Pancreas (tissue), 10 donors: ENCODE measurements at regions not wholly inside any gene's neighbourhood (a gene's known extent, or its start where the extent isn't known, plus 50 kb on each side); places are given as distances from the start of the nearest gene placed in this dataset.

Source experiments
- ATAC-seq, 4 donors: fragments of 200-7000 bp; cut with Tn5 transposase; one replicate each; pipeline versions ENCODE4 v1.8.0 to v1.9.1; 2020; ENCODE audit warnings: mild to moderate bottlenecking in 4 of 4, moderate library complexity in 4 of 4
- DNase-seq, 6 donors: peaks; one replicate each; pipeline ENCODE4 v3.0.0-alpha.2; 2020
- FAIRE-seq: peaks from 2 replicates; lab custom pipeline; 2012; peaks lifted over from hg19 to GRCh38; lab: Jason Lieb, UNC
- H3K27ac ChIP-seq, 4 donors: fragments of 200-600 bp; sonication (generic); 1 replicate in 3 of 4; 2 replicates in 1 of 4; pipeline versions ENCODE4 v1.5.0 to v1.8.0; 2020
- H3K27me3 ChIP-seq, 4 donors: fragments of 200-600 bp; one replicate each; pipeline ENCODE4 v1.8.0; 2021
- H3K36me3 ChIP-seq, 3 donors: fragments of 200-600 bp; sonication (generic) in 1 of 3; one replicate each; pipeline versions ENCODE4 v1.5.0 to v1.8.0; 2020 to 2021
- H3K4me1 ChIP-seq, 3 donors: fragments of 200-600 bp; one replicate each; pipeline ENCODE4 v1.8.0; 2021
- H3K4me3 ChIP-seq, 4 donors: fragments of 200-600 bp; sonication (generic) in 2 of 4; one replicate each; pipeline versions ENCODE4 v1.5.0 to v1.8.0; 2020 to 2021
- H3K9me3 ChIP-seq, 4 donors: fragments of 200-600 bp; one replicate each; pipeline ENCODE4 v1.8.0; 2021
- CTCF ChIP-seq, 4 donors: fragments of 200-600 bp; sonication (generic) in 3 of 4; IDR thresholded peaks; one replicate each; pipeline versions ENCODE4 v1.5.0 to v1.8.0; 2021; ENCODE audit warnings: antibody characterized with exemption in 4 of 4
- WGBS, 2 donors: extraction: QIAGEN DNeasy Blood & Tissue Kit; methylation state at CpG; one replicate each; pipeline ENCODE4 v1.1.7; 2013; 5-methylcytosine and 5-hydroxymethylcytosine counted together
- intact Hi-C, 3 donors: fragments of 100-400 bp; cut with DNase I; formaldehyde crosslinking; loops; one replicate each; pipeline versions ENCODE4 v1.11.1 to v1.14.2; 2022
- donor health status: healthy with polysubstance abuse.
- donor health status: DM: no; HTN: no; CAD: no; lungs with moderate emphysema.
- donor health status: DM: no; HTN: no; CAD: no.
- donor health status: control.
- donor health status: control.
- donor health status: Bipolar disorder and iron deficiency.
- donor health status: DM: yes; HTN: yes; CAD: no.
- donor health status: DM: no; HTN: no; CAD: no.
- donor health status: DM: no; HTN: no; CAD: no.
- donor health status: DM: yes; HTN: yes; CAD: no.

- H3K36me3 ChIP-seq: no peaks in the 10 kb centered on the region
- DNase-seq (no peak), FAIRE-seq (no peak), ATAC-seq (no peak)
- TF ChIP-seq CTCF (IDR thresholded peaks at IDR 0.05): no peak
- no peak overlapping the region for H3K4me3 ChIP-seq
- H3K27me3 ChIP-seq: peaks cover 0 to 8% (median 0%) of the 10 kb centered on the region in 4 donors
- WGBS, 2 donors: 65 to 77% methylated on average over 4 of the region's 4 CpGs
- intact Hi-C loops: no loop called here
- no peaks in the 10 kb centered on the region for H3K9me3 ChIP-seq
- no peak overlapping the region for H3K27ac ChIP-seq
- no peaks in the 10 kb centered on the region for H3K4me1 ChIP-seq
These were observed 53.8 kb upstream of the PDE10A start for GRCh38 chr6:165716886-165717285.

- H3K27ac ChIP-seq: no peak overlapping the region
- intact Hi-C loops: no loop called here
- ATAC-seq (no peak), FAIRE-seq (no peak), DNase-seq (no peak)
- H3K36me3 ChIP-seq: no peaks in the 10 kb centered on the region
- H3K9me3 ChIP-seq: no peaks in the 10 kb centered on the region
- H3K4me1 ChIP-seq: no peaks in the 10 kb centered on the region
- no peak overlapping the region for H3K4me3 ChIP-seq
- peaks cover 0 to 8% (median 0%) of the 10 kb centered on the region in 4 donors for H3K27me3 ChIP-seq
- no peak for TF ChIP-seq CTCF (IDR thresholded peaks at IDR 0.05)
- 63 to 81% methylated on average over 11 of the region's 11 CpGs for WGBS, 2 donors
These were observed 52.4 kb upstream of the PDE10A start for GRCh38 chr6:165715428-165715827.

GRCh38 chr6:165714907-165715306 lies 51.9 kb upstream of the PDE10A start:
- peaks cover 0 to 8% (median 0%) of the 10 kb centered on the region in 4 donors for H3K27me3 ChIP-seq
- DNase-seq (no peak), ATAC-seq (no peak), FAIRE-seq (no peak)
- H3K4me1 ChIP-seq: no peaks in the 10 kb centered on the region
- no peak overlapping the region for H3K4me3 ChIP-seq
- 75 to 86% methylated on average over 18 of the region's 18 CpGs for WGBS, 2 donors
- H3K9me3 ChIP-seq: no peaks in the 10 kb centered on the region
- no peak for TF ChIP-seq CTCF (IDR thresholded peaks at IDR 0.05)
- no peak overlapping the region for H3K27ac ChIP-seq
- no peaks in the 10 kb centered on the region for H3K36me3 ChIP-seq
- intact Hi-C loops: no loop called here

GRCh38 chr6:165713845-165714466 lies 50.9 kb upstream of the PDE10A start:
- whole genome bisulfite sequencing, 2 donors: 67 to 79% methylated on average over 12 of the region's 12 CpGs
- Histone ChIP-seq H3K4me1 (no peaks in the 10 kb centered on the region), H3K9me3 (no peaks in the 10 kb centered on the region), H3K27ac (no peak overlapping the region), H3K27me3 (peaks cover 0 to 8% (median 0%) of the 10 kb centered on the region in 4 donors), H3K36me3 (no peaks in the 10 kb centered on the region), H3K4me3 (no peak overlapping the region)
- DNase-seq (no peak), FAIRE-seq (no peak), ATAC-seq (no peak)
- intact Hi-C loops: no loop called here
- no peak for TF ChIP-seq CTCF (IDR thresholded peaks at IDR 0.05)
